G401 (cell line): ENCODE measurements at regions not wholly inside any gene's neighbourhood (a gene's known extent, or its start where the extent isn't known, plus 50 kb on each side); places are given as distances from the start of the nearest gene placed in this dataset.
"Not testable (repeated sequence)": the region's sequence is repeated elsewhere in the genome, so short reads cannot be mapped to it uniquely, and the experiment has no call there.

Experiments
- DNase-seq: peaks from one replicate; pipeline ENCODE4 v3.0.0-alpha.2; 2015; ENCODE audit warnings: low spot score
- in situ Hi-C: cut with HindIII; loops from 2 replicates; pipeline ENCODE4 v1.10.0; 2016; ENCODE audit warnings: low sequenced_read_pairs, mixed read lengths

GRCh38 chr21:5117666-5118295, 5403.6 kb upstream of the TPTE start:
- DNase-seq, in situ Hi-C loops: not testable (repeated sequence)

GRCh38 chr21:5118296-5118679, 5403.1 kb upstream of the TPTE start:
- in situ Hi-C loops, DNase-seq: not testable (repeated sequence)

- in situ Hi-C loops, DNase-seq: not testable (repeated sequence)
Observed at GRCh38 chr21:5119179-5119578, 5402.2 kb upstream of the TPTE start.

- DNase-seq, in situ Hi-C loops: not testable (repeated sequence)
Observed at GRCh38 chr21:5121399-5121798, 5400.0 kb upstream of the TPTE start.

GRCh38 chr21:5121849-5122248, 5399.5 kb upstream of the TPTE start:
- in situ Hi-C loops, result not testable (repeated sequence)

GRCh38 chr21:5123655-5124054, 5397.7 kb upstream of the TPTE start:
- DNase-seq, in situ Hi-C loops: not testable (repeated sequence)

More at GRCh38 chr21:5121849-5122248, 5399.5 kb upstream of the TPTE start:
- not testable (repeated sequence) for DNase-seq

- DNase-seq, result peak; percentile 85
- in situ Hi-C loops, result not testable (repeated sequence)
Observed at GRCh38 chr21:5128261-5128660, 5393.1 kb upstream of the TPTE start.

- in situ Hi-C loops, DNase-seq: not testable (repeated sequence)
Observed at GRCh38 chr21:5133824-5134223, 5387.6 kb upstream of the TPTE start.

- in situ Hi-C loops, DNase-seq: not testable (repeated sequence)
Observed at GRCh38 chr21:5136406-5136805, 5385.0 kb upstream of the TPTE start.

GRCh38 chr21:5137006-5137405, 5384.4 kb upstream of the TPTE start:
- DNase-seq, in situ Hi-C loops: not testable (repeated sequence)

GRCh38 chr21:5138687-5139086, 5382.7 kb upstream of the TPTE start:
- DNase-seq, in situ Hi-C loops: not testable (repeated sequence)

- in situ Hi-C loops, DNase-seq: not testable (repeated sequence)
Observed at GRCh38 chr21:5139528-5139927, 5381.9 kb upstream of the TPTE start.

GRCh38 chr21:5143011-5143410, 5378.4 kb upstream of the TPTE start:
- DNase-seq, in situ Hi-C loops: not testable (repeated sequence)

- DNase-seq, in situ Hi-C loops: not testable (repeated sequence)
Observed at GRCh38 chr21:5144731-5145130, 5376.7 kb upstream of the TPTE start.

- DNase-seq, in situ Hi-C loops: not testable (repeated sequence)
Observed at GRCh38 chr21:5147685-5148084, 5373.7 kb upstream of the TPTE start.

- DNase-seq, in situ Hi-C loops: not testable (repeated sequence)
Observed at GRCh38 chr21:5149222-5149621, 5372.2 kb upstream of the TPTE start.

GRCh38 chr21:5153842-5154640, 5367.3 kb upstream of the TPTE start:
- in situ Hi-C loops, DNase-seq: not testable (repeated sequence)

GRCh38 chr21:5154641-5154982, 5366.8 kb upstream of the TPTE start:
- in situ Hi-C loops, result not testable (repeated sequence)
- DNase-seq, result peak; percentile 84

- DNase-seq, in situ Hi-C loops: not testable (repeated sequence)
Observed at GRCh38 chr21:5162693-5163574, 5358.4 kb upstream of the TPTE start.
